Endothelial cell of umbilical vein (primary cell): ENCODE measurements at regions not wholly inside any gene's neighbourhood (a gene's known extent, or its start where the extent isn't known, plus 50 kb on each side); places are given as distances from the start of the nearest gene placed in this dataset.

Experiments used
- BruUV-seq: library from RNA; stranded (reverse); fragments of 400-500 nt; replicated peaks from 2 replicates; lab custom pipeline; 2021; lab: Mats Ljungman, UMichigan
- CTCF ChIA-PET: fragments of 300-600, 350-600 bp; sonication (Branson Sonifier 250); formaldehyde crosslinking; loops from one replicate; lab custom pipeline; 2021; ENCODE audit warnings: antibody characterized with exemption, inconsistent platforms; lab: Charles Lee
- POLR2A ChIA-PET: fragments of 300-600, 350-600 bp; sonication (Branson Sonifier 250); formaldehyde crosslinking; loops from one replicate; lab custom pipeline; 2021; ENCODE audit warnings: antibody characterized with exemption, inconsistent platforms; lab: Charles Lee
- DNase-seq: peaks from one replicate; pipeline ENCODE4 v3.0.0-alpha.2; 2011; ENCODE audit warnings: low read depth, low spot score
- FAIRE-seq: peaks from 2 replicates; lab custom pipeline; 2011; peaks lifted over from hg19 to GRCh38; lab: Jason Lieb, UNC
- H2AFZ ChIP-seq: 2 replicates; pipeline ENCODE4 v1.6.0; 2012; ENCODE audit warnings: low read depth, low read length, control low read depth, inconsistent platforms
- H3K27ac ChIP-seq: 2 replicates; pipeline ENCODE4 v1.5.1; 2011; ENCODE audit warnings: low read depth, mild to moderate bottlenecking, control low read depth, low read length, moderate library complexity; ENCODE audit not compliant: insufficient read depth
- H3K27me3 ChIP-seq, 2 experiments: 2 replicates each; pipeline versions ENCODE4 v1.6.0 to v1.6.1; 2011; ENCODE audit warnings: low read length in 2 of 2, mixed read lengths in 1 of 2; ENCODE audit not compliant: control insufficient read depth in 2 of 2, insufficient read depth in 2 of 2
- H3K36me3 ChIP-seq, 2 experiments: 2 replicates in 1 of 2; 3 replicates in 1 of 2; pipeline ENCODE4 v1.5.1; 2011; ENCODE audit warnings: low read length in 2 of 2, mild to moderate bottlenecking in 1 of 2, moderate library complexity in 1 of 2; ENCODE audit not compliant: control insufficient read depth in 2 of 2, insufficient read depth in 2 of 2; ENCODE audit errors: extremely low read depth in 1 of 2
- H3K4me1 ChIP-seq: 3 replicates; pipeline ENCODE4 v1.5.1; 2011; ENCODE audit warnings: mild to moderate bottlenecking, low read length; ENCODE audit not compliant: control insufficient read depth, insufficient read depth; ENCODE audit errors: extremely low read depth
- H3K4me2 ChIP-seq: 2 replicates; pipeline ENCODE4 v1.6.1; 2011; ENCODE audit warnings: low read length, control low read depth, mixed read lengths; ENCODE audit not compliant: insufficient read depth
- H3K4me3 ChIP-seq, 3 experiments: fragments of 200-600 bp in 1 of 3; sonication (generic), shearing (Covaris generic) in 1 of 3; replicated peaks in 1 of 3; 2 replicates each; pipeline ENCODE4 v1.5.1; 2011 to 2016; ENCODE audit warnings: control low read depth in 3 of 3, low read length in 3 of 3, mild to moderate bottlenecking in 2 of 3, inconsistent platforms in 1 of 3, low read depth in 1 of 3, moderate library complexity in 1 of 3; ENCODE audit not compliant: insufficient read depth in 1 of 3
- H3K79me2 ChIP-seq: 2 replicates; pipeline ENCODE4 v1.6.0; 2012; ENCODE audit warnings: low read length, inconsistent platforms; ENCODE audit not compliant: control insufficient read depth, insufficient read depth
- H3K9ac ChIP-seq: replicated peaks from 2 replicates; pipeline ENCODE3; 2011; ENCODE audit warnings: low read length, control low read depth; ENCODE audit not compliant: insufficient read depth; ENCODE audit errors: extremely low read depth
- H3K9me1 ChIP-seq: replicated peaks from 3 replicates; pipeline ENCODE4 v1.6.0; 2011; ENCODE audit warnings: mild to moderate bottlenecking, low read length; ENCODE audit not compliant: control insufficient read depth, insufficient read depth; ENCODE audit errors: extremely low read depth
- H3K9me3 ChIP-seq: replicated peaks from 2 replicates; pipeline ENCODE4 v1.5.1; 2012; ENCODE audit warnings: low read length, inconsistent platforms; ENCODE audit not compliant: control insufficient read depth, insufficient read depth
- H4K20me1 ChIP-seq: replicated peaks from 2 replicates; pipeline ENCODE3; 2011; ENCODE audit warnings: mild to moderate bottlenecking, low read length; ENCODE audit not compliant: control insufficient read depth, insufficient read depth; ENCODE audit errors: extremely low read depth
- EZH2 ChIP-seq: IDR thresholded peaks from 2 replicates; pipeline ENCODE4 v1.6.1; 2012; ENCODE audit warnings: borderline replicate concordance, low read depth, mild to moderate bottlenecking, moderate library complexity, low read length, inconsistent platforms; ENCODE audit not compliant: severe bottlenecking
- FOS ChIP-seq: IDR thresholded peaks from 2 replicates; pipeline ENCODE4 v1.6.1; 2011; ENCODE audit warnings: mild to moderate bottlenecking, low read length, moderate library complexity, borderline replicate concordance; ENCODE audit not compliant: insufficient read depth
- GATA2 ChIP-seq: IDR thresholded peaks from 2 replicates; pipeline ENCODE4 v1.7.0; 2011; ENCODE audit warnings: low read depth, mild to moderate bottlenecking, moderate library complexity, mixed read lengths, low read length; ENCODE audit not compliant: insufficient read length, insufficient read depth
- JUN ChIP-seq: IDR thresholded peaks from 2 replicates; pipeline ENCODE4 v1.6.1; 2011; ENCODE audit warnings: borderline replicate concordance, low read depth; ENCODE audit not compliant: insufficient read length, insufficient read depth
- MYC ChIP-seq: IDR thresholded peaks from one replicate; pipeline ENCODE4 v1.6.1; 2011; ENCODE audit warnings: mild to moderate bottlenecking, low read depth, low read length
- POLR2A ChIP-seq: IDR thresholded peaks from 2 replicates; pipeline ENCODE4 v1.6.1; 2012; ENCODE audit warnings: low read depth, mild to moderate bottlenecking, control low read depth, low read length
- POLR2AphosphoS5 ChIP-seq: IDR thresholded peaks from 2 replicates; pipeline ENCODE4 v1.6.1; 2012; ENCODE audit warnings: low read depth, mild to moderate bottlenecking, control low read depth, low read length, moderate library complexity; ENCODE audit not compliant: insufficient read depth
- dilution Hi-C: fragments of 300-500 bp; cut with MboI; formaldehyde crosslinking; loops from one replicate; pipeline ENCODE4 v1.15.0; 2019; ENCODE audit warnings: low sequenced_read_pairs; ENCODE audit not compliant: extremely low pct_ligation_motif_present
- intact Hi-C: fragments of 100-400 bp; cut with micrococcal nuclease; formaldehyde crosslinking; loops from one replicate; pipeline ENCODE4 v1.10.0; 2022
- TF ChIP-seq, protein P1 (sequence below): IDR thresholded peaks from 2 replicates; pipeline ENCODE4 v1.6.1; 2011; ENCODE audit not compliant: insufficient read depth, insufficient read length
- TF ChIP-seq, protein P2 (sequence below), 2 donors: IDR thresholded peaks; 1 replicate in 1 of 2; 2 replicates in 1 of 2; pipeline ENCODE4 v1.5.1; 2011; ENCODE audit warnings: low read length in 2 of 2, mild to moderate bottlenecking in 2 of 2, moderate library complexity in 2 of 2, control low read depth in 1 of 2, inconsistent platforms in 1 of 2, low read depth in 1 of 2; ENCODE audit not compliant: insufficient read depth in 1 of 2; ENCODE audit errors: extremely low read depth in 1 of 2

DNA sequence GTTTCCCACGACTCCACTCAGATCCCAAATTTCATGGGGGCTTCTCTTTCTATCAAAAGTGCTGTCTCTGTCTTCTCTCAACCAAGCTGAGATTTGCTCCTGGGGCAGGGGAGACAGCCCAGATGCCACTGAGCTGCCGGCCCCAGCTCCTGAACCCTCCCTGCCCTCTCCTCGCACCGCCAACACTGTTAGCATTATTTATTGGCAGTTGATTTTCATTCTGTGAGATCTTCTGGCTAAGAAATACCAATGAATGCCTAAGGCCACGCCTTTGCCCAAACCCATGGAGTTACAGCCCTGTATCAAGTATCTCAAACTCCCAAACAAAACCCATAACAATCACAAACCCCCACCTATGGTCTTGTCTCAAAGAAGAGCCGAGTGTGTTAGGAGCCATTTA is 153.0 kb upstream of the TWIST2 start:
- ChIA-PET POLR2A (no interaction called here), CTCF (no interaction called here)
- intact Hi-C loops (no loop called here), dilution Hi-C loops (no loop called here)
- Histone ChIP-seq H3K4me1 (no peaks in the 10 kb centered on the region), H3K27me3 (no peaks in the 10 kb centered on the region), H3K4me3 (no peak overlapping the region), H3K9ac (no peak overlapping the region), H4K20me1 (no peaks in the 10 kb centered on the region), H3K27ac (no peak overlapping the region), H3K9me3 (no peaks in the 10 kb centered on the region), H3K36me3 (no peaks in the 10 kb centered on the region), H2AFZ (no peak overlapping the region), H3K9me1 (no peaks in the 10 kb centered on the region), H3K79me2 (no peaks in the 10 kb centered on the region), H3K4me2 (no peak overlapping the region)
- DNase-seq (no peak), FAIRE-seq (no peak)
- BruUV-seq = no TSS peak
- TF ChIP-seq FOS (no peak), GATA2 (no peak), POLR2A (no peak), MYC (no peak), JUN (no peak), EZH2 (no peak), POLR2AphosphoS5 (no peak)
- TF ChIP-seq, protein P1, sequence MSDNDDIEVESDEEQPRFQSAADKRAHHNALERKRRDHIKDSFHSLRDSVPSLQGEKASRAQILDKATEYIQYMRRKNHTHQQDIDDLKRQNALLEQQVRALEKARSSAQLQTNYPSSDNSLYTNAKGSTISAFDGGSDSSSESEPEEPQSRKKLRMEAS = no peak
- TF ChIP-seq, protein P2, sequence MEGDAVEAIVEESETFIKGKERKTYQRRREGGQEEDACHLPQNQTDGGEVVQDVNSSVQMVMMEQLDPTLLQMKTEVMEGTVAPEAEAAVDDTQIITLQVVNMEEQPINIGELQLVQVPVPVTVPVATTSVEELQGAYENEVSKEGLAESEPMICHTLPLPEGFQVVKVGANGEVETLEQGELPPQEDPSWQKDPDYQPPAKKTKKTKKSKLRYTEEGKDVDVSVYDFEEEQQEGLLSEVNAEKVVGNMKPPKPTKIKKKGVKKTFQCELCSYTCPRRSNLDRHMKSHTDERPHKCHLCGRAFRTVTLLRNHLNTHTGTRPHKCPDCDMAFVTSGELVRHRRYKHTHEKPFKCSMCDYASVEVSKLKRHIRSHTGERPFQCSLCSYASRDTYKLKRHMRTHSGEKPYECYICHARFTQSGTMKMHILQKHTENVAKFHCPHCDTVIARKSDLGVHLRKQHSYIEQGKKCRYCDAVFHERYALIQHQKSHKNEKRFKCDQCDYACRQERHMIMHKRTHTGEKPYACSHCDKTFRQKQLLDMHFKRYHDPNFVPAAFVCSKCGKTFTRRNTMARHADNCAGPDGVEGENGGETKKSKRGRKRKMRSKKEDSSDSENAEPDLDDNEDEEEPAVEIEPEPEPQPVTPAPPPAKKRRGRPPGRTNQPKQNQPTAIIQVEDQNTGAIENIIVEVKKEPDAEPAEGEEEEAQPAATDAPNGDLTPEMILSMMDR (IDR thresholded peaks at IDR 0.05; ENCODE audit: extremely low read depth in 1 of 2, insufficient read depth in 1 of 2, low read depth in 1 of 2, low read length in 2 of 2) = no peak
